GM19328 (cell line): ENCODE measurements at regions not wholly inside any gene's neighbourhood (a gene's known extent, or its start where the extent isn't known, plus 50 kb on each side); places are given as distances from the start of the nearest gene placed in this dataset.
"Not testable (repeated sequence)": the region's sequence is repeated elsewhere in the genome, so short reads cannot be mapped to it uniquely, and the experiment has no call there.

Source experiments
- ATAC-seq: cut with Tn5 transposase; IDR thresholded peaks from one replicate; pipeline ENCODE4 v1.9.1; 2021; ENCODE audit warnings: mild to moderate bottlenecking, moderate library complexity; ENCODE audit not compliant: unreplicated experiment

DNA sequence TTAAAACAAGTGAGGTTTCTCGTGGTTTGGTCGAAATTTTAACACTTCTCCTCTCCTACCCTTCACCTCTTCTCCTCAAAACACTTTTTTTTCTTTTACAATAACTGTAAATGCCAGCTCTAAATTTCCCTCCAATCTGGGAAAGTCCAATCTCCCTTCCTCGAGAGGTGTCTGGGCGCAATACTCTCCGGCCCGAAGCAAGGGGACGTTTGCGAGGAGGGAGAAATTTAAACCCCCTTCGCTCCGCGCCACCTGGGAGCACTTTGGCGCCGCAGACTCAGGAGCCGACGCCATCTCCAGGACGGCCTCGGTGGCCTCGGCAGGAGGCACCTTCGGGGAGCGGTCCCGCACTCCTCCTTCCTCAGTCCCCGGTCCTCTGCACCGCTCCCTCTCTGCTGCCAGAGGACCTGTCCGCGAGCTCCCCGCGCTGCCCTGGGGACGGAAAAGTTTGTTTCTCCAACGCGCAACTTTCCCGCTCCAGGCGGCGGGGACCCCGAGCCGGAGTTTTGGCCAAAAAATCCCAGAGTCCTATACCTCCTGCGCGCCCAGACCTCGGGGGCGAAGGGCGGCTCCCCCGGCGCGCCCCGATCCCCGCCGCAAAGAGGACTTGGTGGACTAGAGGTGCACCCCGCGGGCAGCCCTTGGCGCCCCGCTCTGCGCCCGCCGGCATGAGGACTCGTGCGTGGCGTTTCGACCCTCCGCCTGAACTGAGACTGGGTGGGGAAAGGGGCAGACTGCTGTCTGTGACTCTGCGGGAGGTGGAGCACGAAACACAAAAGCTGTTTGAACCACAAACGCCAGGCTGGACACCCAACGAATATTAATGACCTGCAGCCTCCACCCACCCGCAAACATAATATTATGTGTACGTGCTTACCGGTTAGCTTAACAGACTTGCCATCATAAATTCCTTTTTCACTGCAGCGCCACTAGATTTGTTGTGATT, 95.2 kb upstream of the HMGA2 start:
- ATAC-seq: no peak

DNA sequence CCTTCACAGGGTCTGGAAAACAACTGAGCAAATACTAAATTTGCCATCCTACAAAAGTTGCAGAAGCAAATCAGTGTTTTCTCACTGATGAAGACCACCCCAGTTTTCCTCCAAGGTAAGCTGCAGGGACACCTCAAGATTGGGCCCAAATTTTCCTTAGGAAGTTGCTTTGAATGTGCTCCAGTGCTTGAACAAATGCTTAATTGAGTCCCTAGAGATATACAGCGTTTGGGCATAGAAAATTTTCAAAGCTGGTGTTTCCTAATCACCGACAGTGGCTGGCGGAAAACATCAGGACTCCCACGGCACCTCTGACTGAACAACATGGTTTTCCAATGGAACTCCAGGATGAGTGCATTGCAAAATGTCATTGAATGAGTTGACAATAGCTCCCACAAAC, 92.5 kb upstream of the HMGA2 start:
- no peak for ATAC-seq

DNA sequence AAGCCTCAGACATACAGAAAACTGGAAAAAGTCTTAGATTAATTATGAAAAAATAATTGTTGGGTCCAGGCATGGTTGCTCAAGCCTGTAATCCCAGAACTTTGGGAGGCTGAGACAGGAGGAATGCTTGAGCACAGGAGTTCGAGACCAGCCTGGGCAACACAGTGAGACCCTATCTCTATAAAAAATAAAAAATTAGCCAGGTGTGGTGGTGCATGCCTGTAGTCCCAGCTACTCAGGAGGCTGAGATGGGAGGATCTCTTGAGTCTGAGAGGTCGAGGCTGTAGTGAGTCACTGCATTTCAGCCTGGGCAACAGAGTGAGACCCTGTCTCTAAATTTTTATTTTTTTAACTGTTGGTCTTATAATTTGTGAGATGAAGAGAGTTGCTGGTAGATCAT, 90.6 kb upstream of the HMGA2 start:
- ATAC-seq: not testable (repeated sequence)

DNA sequence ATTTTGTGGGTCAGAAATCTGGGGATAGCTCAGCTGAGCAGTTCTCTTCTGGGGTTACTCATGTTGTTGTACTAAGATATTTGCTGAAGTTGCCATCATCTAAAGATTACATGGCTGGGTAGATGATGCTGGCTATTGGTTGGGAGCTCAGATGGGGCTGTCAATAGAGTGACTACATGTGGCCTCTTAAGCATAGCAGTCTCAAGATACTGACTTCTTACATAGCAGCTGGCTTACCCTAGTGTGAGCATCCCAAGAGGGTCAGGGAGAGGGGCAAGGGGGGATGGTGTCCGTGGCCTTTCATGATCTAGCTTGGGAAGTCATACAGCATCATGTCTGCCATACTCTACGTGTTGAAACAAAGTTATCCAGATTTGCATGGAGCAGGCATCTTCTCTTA, 90.1 kb upstream of the HMGA2 start:
- no peak for ATAC-seq

DNA sequence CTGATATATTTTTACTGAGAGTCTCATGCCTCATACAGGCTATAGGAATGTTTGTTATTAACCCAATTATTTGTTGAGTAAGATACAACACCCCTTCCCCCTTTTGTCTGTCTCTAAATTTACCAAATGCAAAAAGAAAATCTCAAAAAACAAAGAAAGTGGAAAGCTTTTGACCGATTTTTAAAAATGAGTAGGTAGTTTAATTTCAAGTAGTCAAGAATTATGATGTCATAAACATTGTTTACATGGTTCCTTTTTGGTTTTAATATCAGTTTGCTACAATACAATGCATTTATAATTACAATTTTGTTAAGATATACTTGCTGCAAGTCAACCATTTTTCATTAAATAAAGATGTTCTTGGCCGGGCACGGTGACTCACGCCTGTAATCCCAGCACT, 84.7 kb upstream of the HMGA2 start:
- no peak for ATAC-seq

DNA sequence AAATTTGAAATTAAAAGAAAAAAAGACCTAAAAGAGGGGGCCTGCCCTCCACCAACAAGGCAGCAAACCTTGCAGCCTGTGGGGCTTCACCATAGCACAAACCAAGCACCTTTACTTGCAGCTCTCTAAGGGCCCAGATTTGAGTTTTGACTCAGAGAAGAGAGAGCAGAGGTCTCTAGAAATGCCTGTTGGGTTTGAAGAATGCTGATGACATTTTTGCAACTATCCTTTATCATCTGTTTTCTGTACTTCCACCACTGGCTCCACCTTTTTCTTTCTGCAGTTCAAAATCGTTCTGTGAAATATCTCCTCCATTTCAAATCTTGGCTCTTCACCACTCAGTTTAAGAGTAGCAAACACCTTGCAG, 83.8 kb upstream of the HMGA2 start:
- no peak for ATAC-seq

DNA sequence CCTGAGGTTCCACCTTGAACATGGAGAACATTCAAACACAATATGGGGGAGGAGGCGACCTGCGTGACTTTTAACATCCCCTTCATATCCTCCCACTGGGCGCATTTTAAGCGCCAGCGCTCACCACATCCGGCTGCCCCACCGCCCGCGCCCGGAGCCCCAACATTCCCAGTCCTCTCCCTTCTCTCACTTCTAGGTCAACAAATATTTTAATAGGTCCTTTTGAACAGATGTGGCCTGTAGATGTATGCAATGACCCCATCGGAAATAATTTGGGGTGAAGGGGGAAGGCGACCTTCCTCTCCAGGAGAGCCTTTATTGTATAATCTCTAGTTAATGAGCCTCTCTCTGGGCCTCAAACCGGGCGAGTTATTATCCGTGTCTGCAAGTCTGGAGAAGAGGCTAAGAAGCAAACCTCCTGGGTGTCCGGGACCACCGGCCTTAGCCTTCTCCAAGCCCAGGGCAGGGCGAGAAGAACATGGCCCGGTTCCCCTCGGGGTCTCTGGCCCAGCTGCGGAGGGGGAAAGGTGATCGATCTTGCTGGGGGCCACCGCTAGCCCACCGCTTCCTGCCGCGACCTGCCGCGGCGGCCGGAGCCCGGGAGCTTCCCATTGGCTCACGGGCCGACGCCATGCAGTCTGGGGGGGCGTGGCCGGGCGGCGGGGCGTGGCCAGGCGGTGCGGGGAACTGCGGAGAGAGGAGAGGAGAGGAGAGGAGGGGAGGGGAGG, 83.2 kb upstream of the HMGA2 start:
- ATAC-seq: no peak

DNA sequence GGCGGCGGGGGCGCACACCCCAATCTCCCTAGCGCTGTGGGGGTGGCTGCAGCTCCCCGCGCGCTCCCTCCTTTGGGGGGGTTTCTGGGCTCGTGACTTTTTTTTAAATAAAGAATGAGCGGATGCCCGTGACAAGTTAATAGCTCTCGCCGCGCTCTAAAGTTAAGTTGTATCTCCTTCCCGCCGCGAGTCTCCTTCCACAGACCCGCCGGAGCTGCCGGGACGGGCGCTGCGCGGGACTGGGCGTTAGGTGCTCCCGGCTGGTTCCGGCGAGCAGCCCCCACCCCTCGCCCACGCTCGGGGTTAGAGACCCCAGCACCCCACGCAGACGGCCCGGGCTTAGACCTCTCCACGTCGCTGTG, 82.6 kb upstream of the HMGA2 start:
- no peak for ATAC-seq

DNA sequence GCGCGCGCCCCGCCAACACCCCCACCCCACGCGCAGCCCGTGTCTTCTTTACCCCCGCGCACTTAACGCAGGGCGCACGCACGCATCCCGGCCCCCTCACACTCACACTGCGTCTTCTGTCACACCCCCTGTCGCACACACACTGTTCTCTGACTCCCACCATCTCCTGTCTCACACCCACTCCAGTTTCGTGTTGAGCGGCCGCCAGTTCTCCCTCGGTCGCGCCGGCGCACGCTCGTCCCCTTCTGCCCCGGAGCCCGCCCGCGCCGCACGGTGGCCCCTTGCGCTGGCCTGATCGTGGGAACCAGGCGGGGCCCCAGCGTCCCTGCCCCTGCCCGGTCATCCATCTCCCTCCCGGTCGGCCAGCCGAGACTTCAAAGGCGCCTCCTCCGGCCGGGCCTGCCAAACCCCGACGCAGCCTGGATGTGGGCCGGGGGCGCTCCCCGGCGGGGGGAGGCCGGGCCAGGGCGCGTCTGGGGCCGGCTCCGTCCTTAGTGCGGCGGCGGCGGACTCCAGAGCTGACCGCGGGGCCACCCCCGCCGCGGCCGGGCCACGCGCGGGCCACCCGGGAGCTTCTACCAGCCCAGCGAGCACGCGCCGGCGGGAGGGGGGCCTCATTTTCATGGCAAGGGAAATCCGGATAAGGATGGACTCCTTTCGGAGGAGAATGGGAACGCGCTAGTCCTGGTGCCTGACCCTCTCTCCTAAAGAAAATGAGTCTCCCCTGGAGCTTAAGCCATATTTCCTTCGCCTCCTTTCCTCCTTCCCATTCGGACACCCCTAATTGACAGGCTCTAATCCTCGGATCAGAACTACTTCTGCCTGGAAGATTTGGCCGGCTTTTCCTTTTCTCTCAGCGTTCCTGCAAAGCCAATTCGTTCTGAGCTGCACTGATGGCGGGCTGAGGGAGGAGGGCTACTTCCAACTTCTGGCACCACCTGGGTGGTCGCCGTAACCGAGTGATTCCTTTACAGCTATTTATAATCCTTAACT, 82.0 kb upstream of the HMGA2 start:
- no peak for ATAC-seq

DNA sequence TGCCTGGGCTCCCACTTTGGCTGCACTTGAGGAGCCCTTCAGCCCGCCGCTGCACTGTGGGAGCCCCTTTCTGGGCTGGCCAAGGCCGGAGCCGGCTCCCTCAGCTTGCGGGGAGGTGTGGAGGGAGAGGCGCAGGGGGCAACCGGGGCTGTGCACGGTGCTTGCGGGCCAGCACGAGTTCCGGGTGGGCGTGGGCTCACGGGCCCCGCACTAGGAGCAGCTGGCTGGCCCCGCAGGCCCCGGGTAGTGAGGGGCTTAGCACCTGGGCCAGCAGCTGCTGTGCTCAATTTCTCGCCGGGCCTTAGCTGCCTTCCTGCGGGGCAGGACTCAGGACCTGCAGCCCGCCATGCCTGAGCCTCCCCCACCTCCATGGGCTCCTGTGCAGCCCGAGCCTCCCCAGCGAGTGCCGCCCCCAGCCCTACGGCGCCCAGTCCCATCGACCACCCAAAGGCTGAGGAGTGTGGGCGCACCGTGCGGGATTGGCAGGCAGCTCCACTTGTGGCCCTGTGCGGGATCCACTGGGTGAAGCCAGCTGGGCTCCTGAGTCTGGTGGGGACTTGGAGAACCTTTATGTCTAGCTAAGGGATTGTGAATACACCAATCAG, 79.9 kb upstream of the HMGA2 start:
- not testable (repeated sequence) for ATAC-seq

DNA sequence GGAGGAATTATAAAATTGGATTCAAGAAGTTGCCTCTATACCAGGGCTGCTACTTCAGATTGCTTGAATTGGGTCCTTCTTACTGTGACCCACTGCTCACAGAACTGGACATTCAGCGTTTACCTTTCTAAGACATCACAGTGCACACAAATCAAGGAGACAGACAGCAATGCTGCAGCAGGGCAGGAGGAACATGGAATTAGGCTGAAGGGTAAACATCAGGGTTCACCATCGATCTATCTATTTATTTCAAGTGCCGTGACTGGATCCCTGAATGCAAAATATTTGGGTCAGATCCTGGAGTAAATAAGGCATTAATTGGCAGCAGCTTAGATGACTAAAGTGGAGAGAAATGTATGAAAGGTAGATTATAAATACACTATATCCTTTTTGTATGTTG, 76.9 kb upstream of the HMGA2 start:
- ATAC-seq: no peak

DNA sequence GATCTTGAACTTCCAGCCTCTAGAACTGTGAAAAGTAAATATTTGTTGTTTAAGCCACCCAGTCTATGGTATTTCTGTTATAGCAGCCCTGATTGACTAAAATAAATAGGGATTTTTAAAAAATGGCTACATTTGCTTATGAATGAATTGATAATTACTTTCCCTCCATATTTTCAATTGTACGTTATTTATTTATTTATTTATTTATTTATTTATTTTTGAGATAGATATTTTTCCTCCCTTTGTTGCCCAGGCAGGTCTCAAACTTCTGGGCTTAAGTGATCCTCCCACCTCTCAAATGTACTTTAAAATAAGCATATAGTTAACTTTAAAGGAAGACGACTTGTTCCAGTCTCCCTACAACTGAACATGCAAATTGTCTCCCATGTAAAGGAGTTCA, 76.0 kb upstream of the HMGA2 start:
- ATAC-seq: no peak

DNA sequence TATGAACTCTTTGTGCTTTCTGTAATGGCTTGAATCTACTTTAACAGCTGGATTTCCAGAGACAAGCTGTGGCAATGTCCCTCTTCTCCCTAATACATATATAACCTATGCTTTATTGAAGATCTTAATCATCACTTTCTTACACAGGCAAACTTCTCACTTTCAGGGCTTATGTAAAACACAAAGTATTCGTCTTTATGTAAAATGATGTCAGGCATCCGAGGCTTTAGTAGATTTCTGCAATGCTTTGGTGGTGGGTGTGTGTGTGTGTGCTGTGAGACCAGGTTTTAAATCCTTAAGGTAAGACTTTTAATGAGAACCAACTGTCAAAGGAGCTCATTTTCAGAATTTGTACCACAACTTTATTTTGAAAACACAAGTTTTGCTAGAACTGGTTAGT, 70.0 kb upstream of the HMGA2 start:
- ATAC-seq: no peak

DNA sequence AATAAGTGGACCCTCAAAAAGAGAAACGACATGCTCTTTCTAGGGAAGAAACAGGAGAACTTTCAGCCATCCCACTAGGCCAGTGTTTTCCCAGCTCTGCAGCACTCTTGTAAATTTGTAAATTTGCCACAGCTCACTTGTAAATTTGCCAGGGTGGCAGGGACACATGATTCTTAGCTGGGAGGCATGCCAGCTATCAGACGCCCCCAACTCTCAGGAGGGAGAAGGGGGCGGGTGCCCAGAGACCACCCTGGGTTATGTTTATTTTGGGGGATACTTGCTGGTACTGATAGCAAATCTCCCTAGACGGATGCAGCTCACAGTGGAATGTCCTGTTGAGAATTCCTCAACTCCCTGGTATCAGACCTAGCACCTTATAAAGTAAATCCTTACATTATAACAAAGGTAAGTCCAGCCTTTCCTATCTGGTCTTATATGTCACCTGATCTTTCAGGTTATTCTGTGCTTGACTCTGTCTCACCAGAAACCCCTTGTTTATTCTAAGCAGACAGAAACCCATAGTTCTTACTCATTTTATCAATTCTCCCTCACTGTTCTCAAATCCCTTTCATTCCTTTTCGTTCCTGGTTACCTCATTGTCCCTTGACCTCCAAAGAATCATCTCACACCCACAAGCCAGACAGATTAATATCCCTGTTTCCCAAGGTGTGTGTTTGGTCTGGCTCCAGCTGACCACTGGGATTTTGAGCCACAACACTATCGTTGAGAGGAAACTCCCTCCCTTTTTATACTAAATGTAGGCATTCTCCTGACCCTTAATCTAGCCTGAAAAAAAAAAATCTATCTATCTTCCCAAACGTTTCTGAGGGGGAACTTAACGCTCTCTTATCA, 69.3 kb upstream of the HMGA2 start:
- no peak for ATAC-seq

DNA sequence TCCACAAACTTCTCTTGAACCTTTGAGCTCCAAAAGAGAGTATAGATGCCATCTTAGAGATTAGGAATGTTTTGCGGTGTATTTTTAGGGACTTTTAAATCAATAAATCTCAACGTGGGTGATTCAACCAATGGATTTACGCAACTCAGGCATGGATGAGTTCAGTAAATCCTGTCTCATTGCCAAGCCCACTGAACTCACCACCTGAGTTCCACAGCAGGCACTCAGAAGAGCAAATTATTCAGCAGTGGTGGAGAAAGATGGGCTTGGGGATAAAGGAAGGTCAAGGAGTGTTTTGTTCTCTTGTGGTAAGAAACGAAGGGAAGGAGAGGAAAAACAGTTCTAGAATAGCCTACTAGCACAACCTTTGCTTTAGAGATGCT, 68.7 kb upstream of the HMGA2 start:
- no peak for ATAC-seq

DNA sequence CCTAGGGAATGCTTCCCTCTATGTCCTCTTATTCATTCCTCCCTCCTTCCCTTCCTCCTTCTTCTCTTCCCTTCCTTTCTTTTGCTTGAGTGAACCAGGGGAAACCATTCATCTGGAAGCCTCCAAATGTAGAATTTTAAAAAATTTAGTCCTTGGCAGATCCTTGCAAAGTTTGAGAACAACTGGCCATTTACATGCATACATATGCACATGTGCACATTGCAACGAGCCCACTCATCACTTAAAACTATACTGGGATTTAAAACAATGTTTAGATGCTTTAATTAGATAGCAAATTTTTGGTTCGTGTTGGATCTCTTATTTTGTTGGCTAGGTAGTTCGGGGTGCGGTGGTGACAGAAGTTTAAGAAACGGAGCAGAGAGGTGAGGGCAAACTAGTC, 68.0 kb upstream of the HMGA2 start:
- no peak for ATAC-seq

DNA sequence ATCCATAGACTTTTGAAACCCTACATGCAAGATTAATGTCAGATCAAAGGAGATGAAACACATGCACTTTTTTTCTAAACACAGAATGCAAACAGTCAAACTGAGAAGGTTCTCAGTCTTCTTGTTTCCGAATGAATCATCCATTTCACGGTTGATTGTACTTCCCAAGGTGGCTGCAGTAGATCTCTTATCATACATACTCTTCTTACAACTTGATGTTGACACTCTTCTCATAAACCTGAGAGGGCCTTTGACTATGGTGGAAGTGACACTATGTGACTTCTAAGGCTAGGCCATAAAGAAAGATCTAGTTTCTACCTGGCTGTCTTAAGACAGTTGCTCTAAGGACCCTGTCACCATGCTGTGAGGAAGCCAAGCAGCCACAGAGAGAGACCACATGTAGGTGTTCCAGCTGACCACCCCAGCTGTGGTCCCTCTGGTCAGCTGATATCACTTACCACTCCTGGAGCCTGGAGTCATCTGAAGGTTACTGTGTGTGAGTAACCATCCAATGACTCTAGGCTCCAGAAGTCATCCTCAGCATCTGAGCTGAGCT, 67.2 kb upstream of the HMGA2 start:
- peak; percentile 88 for ATAC-seq

DNA sequence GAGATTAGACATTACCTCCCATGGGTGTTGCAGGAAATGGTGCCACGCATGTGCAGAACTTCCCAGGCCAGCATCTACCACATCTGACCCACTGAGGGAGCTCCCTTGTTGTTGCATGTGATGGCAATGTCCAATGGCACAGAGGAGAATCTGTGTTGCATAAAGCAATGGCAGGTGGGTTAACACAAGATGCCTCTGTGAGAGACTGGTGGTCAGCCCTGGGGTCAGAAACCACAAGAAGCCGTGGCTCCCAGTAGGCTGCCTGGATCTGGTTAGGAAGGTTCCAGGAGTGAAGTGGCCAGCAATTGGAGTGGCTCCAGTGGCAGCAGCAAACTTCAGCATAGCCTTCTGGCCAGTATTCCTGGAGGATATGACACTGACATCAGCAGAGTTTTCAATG, 65.9 kb upstream of the HMGA2 start:
- no peak for ATAC-seq

DNA sequence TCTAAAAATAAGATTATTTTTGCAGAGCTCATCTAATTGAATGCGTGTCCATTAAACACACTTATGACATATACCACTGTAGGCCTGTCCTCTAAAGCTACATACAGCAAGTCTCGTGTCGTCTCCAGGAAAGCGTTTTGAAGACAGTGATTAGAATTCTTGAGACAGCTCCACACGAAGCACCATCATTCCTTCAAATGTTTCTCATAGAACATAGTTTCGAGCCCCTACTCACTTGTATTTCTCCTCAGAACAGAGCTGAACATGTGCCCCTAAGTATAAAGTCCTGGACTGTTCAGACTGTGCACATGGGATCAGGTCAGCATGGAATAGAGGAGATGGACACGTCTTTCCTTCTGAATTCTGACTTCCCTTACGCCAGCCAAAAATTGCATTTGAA, 64.5 kb upstream of the HMGA2 start:
- no peak for ATAC-seq

DNA sequence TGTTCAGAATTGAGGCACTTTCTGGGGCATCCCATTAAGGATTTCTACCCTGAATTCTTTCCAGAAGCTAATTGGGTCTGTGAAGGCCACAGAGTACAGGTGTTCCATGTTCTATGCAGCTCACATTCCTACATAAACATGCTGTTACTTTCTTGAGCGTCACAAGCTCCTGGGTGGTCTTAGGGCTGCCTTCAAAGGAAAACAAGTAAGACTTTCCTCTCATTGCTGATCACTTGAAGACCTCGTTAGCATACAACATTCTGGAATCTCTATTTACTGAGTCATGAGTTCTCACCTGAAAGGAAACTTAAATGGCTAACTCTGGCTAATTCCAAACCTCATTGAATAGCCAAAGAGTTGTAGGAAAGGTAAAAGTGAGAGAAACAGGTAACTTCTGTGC, 63.0 kb upstream of the HMGA2 start:
- no peak for ATAC-seq
